Upper lobe of left lung (tissue), 6 donors: ENCODE measurements at regions not wholly inside any gene's neighbourhood (a gene's known extent, or its start where the extent isn't known, plus 50 kb on each side); places are given as distances from the start of the nearest gene placed in this dataset.

Experiments
- ATAC-seq, 2 donors: fragments of 200-7000 bp; cut with Tn5 transposase; one replicate each; pipeline ENCODE4 v1.9.1; 2022; ENCODE audit warnings: mild to moderate bottlenecking in 2 of 2, moderate library complexity in 2 of 2; ENCODE audit not compliant: low FRiP score in 2 of 2
- DNase-seq, 2 donors: peaks; one replicate each; pipeline ENCODE4 v3.0.0-alpha.2; 2019 to 2020
- H3K27ac ChIP-seq, 4 donors: fragments of 200-600 bp; sonication (generic); one replicate each; pipeline ENCODE4 v1.5.1; 2016 to 2019
- H3K27me3 ChIP-seq, 4 donors: fragments of 200-600 bp; sonication (generic); one replicate each; pipeline ENCODE4 v1.5.1; 2017 to 2019
- H3K36me3 ChIP-seq, 4 donors: fragments of 200-600 bp; sonication (generic); one replicate each; pipeline ENCODE4 v1.5.1; 2016 to 2019
- H3K4me1 ChIP-seq, 4 donors: fragments of 200-600 bp; sonication (generic); one replicate each; pipeline ENCODE4 v1.5.1; 2018 to 2019
- H3K4me3 ChIP-seq, 4 donors: fragments of 200-600 bp; sonication (generic); one replicate each; pipeline ENCODE4 v1.5.1; 2017 to 2019; ENCODE audit warnings: mild to moderate bottlenecking in 2 of 4, moderate library complexity in 1 of 4
- H3K9me3 ChIP-seq, 4 donors: fragments of 200-600 bp; sonication (generic); one replicate each; pipeline ENCODE4 v1.5.1; 2018 to 2019
- EP300 ChIP-seq, 4 donors: sonication (generic); formaldehyde crosslinking; IDR thresholded peaks; one replicate each; pipeline ENCODE4 v1.5.1; 2017; ENCODE audit warnings: antibody characterized with exemption in 4 of 4, control low read depth in 2 of 4
- POLR2A ChIP-seq, 4 donors: fragments of 450-650 bp; IDR thresholded peaks; one replicate each; pipeline ENCODE4 v1.5.1; 2016 to 2017; ENCODE audit warnings: antibody characterized with exemption in 4 of 4, mild to moderate bottlenecking in 2 of 4
- POLR2AphosphoS5 ChIP-seq, 2 donors: sonication (generic); formaldehyde crosslinking; IDR thresholded peaks; one replicate each; pipeline ENCODE4 v1.5.1; 2017; ENCODE audit warnings: antibody characterized with exemption in 2 of 2
- WGBS, 2 donors: methylation state at CpG; one replicate each; pipeline ENCODE4 v1.1.5; 2017 to 2018; 5-methylcytosine and 5-hydroxymethylcytosine counted together
- TF ChIP-seq, protein P1 (sequence below), 6 experiments: fragments of 450-650 bp in 4 of 6; fragments of 200-600 bp in 2 of 6; sonication (generic) in 2 of 6; IDR thresholded peaks; one replicate each; pipeline ENCODE4 v1.5.1; 2016 to 2019; ENCODE audit warnings: antibody characterized with exemption in 6 of 6
- donor health status: DM: no; HTN: no; CAD: no; lungs with moderate emphysema.
- donor health status: DM: no; HTN: yes; CAD: no; lungs with severe emphysema.

DNA sequence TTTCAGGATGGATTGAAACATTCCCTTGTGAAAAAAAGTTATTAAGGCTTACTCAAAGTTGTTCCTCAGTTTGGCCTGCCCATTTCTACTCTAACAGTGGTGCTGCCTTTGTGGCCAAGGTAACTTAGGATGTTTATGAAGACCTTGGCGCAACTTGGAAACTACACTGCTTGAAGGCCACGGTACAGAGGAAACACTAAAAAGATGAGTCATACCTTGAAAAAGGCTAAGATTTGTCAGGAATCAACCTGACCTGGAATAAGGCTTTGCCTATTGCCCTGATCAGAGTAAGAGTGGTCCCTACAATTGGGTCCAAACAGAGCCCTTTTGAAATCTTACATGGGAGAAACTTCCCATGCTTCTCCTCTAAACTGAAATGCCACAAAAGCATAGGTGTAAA is 119.9 kb upstream of the MOCS1 start:
- Histone ChIP-seq H3K27me3 (no peaks in the 10 kb centered on the region), H3K27ac (no peak overlapping the region), H3K4me3 (no peak overlapping the region), H3K4me1 (no peaks in the 10 kb centered on the region), H3K36me3 (no peaks in the 10 kb centered on the region), H3K9me3 (no peaks in the 10 kb centered on the region)
- WGBS, 2 donors, result 65 to 70% methylated on average over 2 of the region's 2 CpGs
- no peak for ATAC-seq
- no peak for DNase-seq
- TF ChIP-seq, protein P1, sequence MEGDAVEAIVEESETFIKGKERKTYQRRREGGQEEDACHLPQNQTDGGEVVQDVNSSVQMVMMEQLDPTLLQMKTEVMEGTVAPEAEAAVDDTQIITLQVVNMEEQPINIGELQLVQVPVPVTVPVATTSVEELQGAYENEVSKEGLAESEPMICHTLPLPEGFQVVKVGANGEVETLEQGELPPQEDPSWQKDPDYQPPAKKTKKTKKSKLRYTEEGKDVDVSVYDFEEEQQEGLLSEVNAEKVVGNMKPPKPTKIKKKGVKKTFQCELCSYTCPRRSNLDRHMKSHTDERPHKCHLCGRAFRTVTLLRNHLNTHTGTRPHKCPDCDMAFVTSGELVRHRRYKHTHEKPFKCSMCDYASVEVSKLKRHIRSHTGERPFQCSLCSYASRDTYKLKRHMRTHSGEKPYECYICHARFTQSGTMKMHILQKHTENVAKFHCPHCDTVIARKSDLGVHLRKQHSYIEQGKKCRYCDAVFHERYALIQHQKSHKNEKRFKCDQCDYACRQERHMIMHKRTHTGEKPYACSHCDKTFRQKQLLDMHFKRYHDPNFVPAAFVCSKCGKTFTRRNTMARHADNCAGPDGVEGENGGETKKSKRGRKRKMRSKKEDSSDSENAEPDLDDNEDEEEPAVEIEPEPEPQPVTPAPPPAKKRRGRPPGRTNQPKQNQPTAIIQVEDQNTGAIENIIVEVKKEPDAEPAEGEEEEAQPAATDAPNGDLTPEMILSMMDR (IDR thresholded peaks at IDR 0.05), result no peak
- TF ChIP-seq POLR2AphosphoS5 (IDR thresholded peaks at IDR 0.05), result no peak
- TF ChIP-seq POLR2A (IDR thresholded peaks at IDR 0.05), result no peak
- TF ChIP-seq EP300 (IDR thresholded peaks at IDR 0.05), result no peak

DNA sequence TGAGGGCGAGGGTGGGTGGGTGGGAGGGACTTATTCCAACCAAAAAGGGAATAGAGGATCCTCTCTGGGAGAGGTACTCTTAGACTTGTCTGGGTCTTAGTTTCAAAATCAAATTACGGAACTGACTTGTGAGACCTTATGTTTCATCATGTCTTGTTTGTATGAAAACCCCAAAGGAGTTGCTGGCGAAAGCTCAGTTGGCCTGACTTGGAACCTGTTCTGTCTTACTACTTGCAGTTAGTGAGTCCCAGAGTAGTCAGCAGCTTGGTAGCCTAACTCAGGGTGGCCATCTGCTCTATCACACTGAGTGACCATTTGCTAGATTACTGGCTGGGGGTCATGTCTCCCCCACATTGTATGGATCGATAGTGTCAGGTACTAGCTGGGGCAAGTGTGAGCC is 114.9 kb upstream of the MOCS1 start:
- Histone ChIP-seq H3K27me3 (no peaks in the 10 kb centered on the region), H3K27ac (no peak overlapping the region), H3K4me1 (no peaks in the 10 kb centered on the region), H3K36me3 (no peaks in the 10 kb centered on the region), H3K9me3 (no peaks in the 10 kb centered on the region), H3K4me3 (no peak overlapping the region)
- DNase-seq (no peak), ATAC-seq (no peak)
- 86 to 98% methylated on average over 4 of the region's 4 CpGs for WGBS, 2 donors
- TF ChIP-seq POLR2A (IDR thresholded peaks at IDR 0.05), result no peak
- TF ChIP-seq POLR2AphosphoS5 (IDR thresholded peaks at IDR 0.05), result no peak
- TF ChIP-seq, protein P1 (IDR thresholded peaks at IDR 0.05), result no peak
- no peak for TF ChIP-seq EP300 (IDR thresholded peaks at IDR 0.05)

DNA sequence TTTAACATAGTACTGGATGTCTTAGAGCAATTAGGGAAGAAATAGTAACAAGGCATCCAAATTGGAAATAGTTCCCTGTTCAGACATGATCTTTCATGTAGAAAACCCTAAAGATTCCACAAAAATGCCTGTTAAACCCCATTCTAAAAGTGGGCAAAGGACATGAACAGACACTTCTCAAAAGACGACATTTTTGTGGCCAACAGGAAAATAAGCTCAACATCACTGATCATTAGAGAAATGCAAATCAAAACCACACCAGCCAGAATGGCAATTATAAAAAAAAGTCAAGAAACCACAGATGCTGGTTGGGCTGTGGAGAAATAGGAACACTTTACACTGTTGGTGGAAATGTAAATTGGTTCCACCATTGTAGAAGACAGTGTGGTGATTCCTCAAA is 109.9 kb upstream of the MOCS1 start:
- Histone ChIP-seq H3K27ac (no peak overlapping the region), H3K9me3 (peaks cover 0 to 8% (median 0%) of the 10 kb centered on the region in 4 donors), H3K27me3 (no peaks in the 10 kb centered on the region), H3K4me1 (no peaks in the 10 kb centered on the region), H3K36me3 (no peaks in the 10 kb centered on the region), H3K4me3 (no peak overlapping the region)
- TF ChIP-seq POLR2A (IDR thresholded peaks at IDR 0.05), result no peak
- no peak for TF ChIP-seq POLR2AphosphoS5 (IDR thresholded peaks at IDR 0.05)
- DNase-seq (no peak), ATAC-seq (no peak)
- 59 to 84% methylated on average over 1 of the region's 1 CpG for WGBS, 2 donors

DNA sequence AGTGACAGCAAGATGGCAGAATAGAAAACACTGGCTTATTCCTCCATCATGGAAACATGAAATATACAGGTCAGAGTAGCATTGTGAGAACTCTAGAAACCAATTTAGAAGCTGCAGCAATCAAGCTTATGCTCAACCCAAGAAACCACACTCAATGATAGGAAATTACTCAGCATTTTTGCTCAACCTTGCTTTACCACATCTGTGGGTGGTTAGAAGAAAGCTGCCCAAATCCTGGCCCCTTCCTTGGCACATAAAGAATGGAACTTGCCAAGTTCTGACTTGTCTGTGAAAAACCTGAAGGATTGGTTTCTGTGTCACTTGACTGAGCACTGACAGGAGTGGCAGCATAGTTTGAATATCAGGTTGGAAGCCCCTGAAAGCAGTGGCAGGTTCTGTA is 108.0 kb upstream of the MOCS1 start:
- DNase-seq (no peak), ATAC-seq (no peak)
- H3K36me3 ChIP-seq, result no peaks in the 10 kb centered on the region
- TF ChIP-seq, protein P1 (IDR thresholded peaks at IDR 0.05), result no peak
- TF ChIP-seq POLR2A (IDR thresholded peaks at IDR 0.05), result no peak
- no peak for TF ChIP-seq EP300 (IDR thresholded peaks at IDR 0.05)
- TF ChIP-seq POLR2AphosphoS5 (IDR thresholded peaks at IDR 0.05), result no peak
- H3K27ac ChIP-seq, result no peak overlapping the region
- peaks cover 0 to 8% (median 0%) of the 10 kb centered on the region in 4 donors for H3K9me3 ChIP-seq
- H3K27me3 ChIP-seq, result no peaks in the 10 kb centered on the region
- H3K4me1 ChIP-seq, result no peaks in the 10 kb centered on the region
- no peak overlapping the region for H3K4me3 ChIP-seq

DNA sequence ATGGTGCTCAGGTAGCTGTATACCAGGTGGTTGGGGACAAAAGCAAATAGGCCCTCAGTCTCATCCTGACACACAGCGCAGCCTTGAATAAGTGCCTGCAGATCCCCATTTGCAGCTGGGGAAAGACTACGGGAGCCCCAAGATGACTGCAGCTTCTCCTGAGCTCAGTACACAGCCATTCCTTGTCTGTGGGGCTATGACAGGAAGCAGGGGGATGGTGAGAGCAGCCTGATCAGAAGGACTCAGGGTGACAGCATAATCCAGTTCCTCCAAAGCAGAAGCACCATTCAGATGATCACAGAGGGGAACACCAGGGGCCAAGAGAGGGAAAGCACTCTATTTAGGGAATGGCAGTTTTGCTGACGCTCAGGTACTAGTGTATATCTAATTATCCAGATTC is 104.8 kb upstream of the MOCS1 start:
- Histone ChIP-seq H3K9me3 (peaks cover 0 to 8% (median 0%) of the 10 kb centered on the region in 4 donors), H3K36me3 (no peaks in the 10 kb centered on the region), H3K27me3 (no peaks in the 10 kb centered on the region), H3K4me3 (no peak overlapping the region), H3K27ac (no peak overlapping the region), H3K4me1 (no peaks in the 10 kb centered on the region)
- 77 to 85% methylated on average over 3 of the region's 3 CpGs for WGBS, 2 donors
- DNase-seq, result no peak
- ATAC-seq, result no peak
- no peak for TF ChIP-seq POLR2AphosphoS5 (IDR thresholded peaks at IDR 0.05)
- no peak for TF ChIP-seq POLR2A (IDR thresholded peaks at IDR 0.05)

DNA sequence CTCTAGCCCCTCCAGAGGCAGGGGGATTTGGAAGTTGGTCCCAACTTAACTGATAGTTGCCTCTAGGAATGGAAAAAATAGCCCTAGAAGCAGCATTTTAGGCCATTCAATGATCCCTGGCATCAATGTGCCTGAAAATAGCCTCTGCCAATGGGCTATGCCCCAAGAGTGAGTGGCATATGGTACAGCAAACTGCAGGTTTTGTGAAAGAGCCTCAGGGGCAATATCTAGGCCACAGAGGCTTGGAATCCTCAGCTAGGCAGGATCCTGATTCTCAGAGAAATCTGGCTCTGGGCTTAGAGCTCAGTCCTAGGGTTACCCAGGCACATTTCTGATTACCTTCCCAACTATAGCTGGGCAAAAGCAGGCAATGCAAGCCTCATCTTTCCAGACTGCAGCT is 104.4 kb upstream of the MOCS1 start:
- Histone ChIP-seq H3K27ac (no peak overlapping the region), H3K36me3 (no peaks in the 10 kb centered on the region), H3K4me1 (no peaks in the 10 kb centered on the region), H3K9me3 (peaks cover 0 to 8% (median 0%) of the 10 kb centered on the region in 4 donors), H3K4me3 (no peak overlapping the region), H3K27me3 (no peaks in the 10 kb centered on the region)
- no peak for TF ChIP-seq POLR2AphosphoS5 (IDR thresholded peaks at IDR 0.05)
- no peak for TF ChIP-seq POLR2A (IDR thresholded peaks at IDR 0.05)
- TF ChIP-seq, protein P1 (IDR thresholded peaks at IDR 0.05), result no peak
- TF ChIP-seq EP300 (IDR thresholded peaks at IDR 0.05), result no peak
- DNase-seq (no peak), ATAC-seq (no peak)
